ENCODE measurements at regions not wholly inside any gene's neighbourhood (a gene's known extent, or its start where the extent isn't known, plus 50 kb on each side); places are given as distances from the start of the nearest gene placed in this dataset.
"Not testable (repeated sequence)": the region's sequence is repeated elsewhere in the genome, so short reads cannot be mapped to it uniquely, and the experiment has no call there.

DNA sequence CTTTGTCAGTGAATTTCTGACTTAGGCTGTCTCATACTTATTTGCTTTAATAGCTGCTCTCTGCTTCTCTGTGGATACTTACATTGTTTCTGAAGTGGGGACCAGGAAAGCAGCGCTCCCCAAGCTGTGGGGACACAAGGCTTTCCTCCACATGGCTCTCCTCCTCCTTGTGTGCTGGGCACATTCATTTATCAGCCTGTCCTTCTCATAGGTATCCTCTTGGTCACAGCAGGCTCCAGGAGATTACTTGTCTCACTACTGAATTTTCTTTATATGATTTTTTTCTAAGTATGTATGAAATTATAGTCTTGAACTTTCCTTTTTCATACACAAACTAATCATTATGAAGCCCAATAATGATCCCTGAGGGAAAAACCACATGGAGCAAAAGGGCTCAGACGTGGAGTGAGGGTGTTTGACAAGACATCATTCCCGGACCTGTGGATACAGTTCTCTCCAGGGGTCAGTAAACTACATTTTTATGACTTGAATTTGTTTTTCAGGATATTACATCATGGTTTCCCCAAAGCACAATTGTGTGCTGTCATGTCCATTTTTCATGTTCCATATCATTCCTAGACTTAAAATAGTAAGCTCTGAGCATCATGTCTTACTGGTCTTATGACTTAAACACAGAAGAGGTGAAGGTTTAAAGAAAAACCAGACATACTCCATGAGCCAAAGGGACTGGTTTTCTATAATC, 234.5 kb downstream of the PCSK1 start:
- no peak for DNase-seq

DNA sequence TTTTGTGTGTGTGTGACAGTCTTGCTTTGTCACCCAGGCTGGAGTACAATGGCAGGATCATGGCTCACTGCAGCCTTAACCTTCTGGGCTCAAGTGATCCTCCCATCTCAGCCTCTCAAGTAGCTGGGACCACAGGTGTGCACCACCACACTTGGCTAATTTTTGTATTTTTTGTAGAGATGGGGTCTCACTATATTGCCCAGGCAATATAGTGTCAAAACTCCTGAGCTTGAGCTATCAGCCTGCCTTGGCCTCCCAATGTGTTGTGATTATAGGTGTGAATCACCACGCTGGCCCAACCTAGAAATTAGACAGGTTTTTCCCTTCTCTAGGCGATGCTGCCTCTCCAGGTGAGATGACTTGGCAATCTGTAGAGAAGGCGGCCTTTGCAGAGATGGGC, 235.3 kb downstream of the PCSK1 start:
- DNase-seq: not testable (repeated sequence)

DNA sequence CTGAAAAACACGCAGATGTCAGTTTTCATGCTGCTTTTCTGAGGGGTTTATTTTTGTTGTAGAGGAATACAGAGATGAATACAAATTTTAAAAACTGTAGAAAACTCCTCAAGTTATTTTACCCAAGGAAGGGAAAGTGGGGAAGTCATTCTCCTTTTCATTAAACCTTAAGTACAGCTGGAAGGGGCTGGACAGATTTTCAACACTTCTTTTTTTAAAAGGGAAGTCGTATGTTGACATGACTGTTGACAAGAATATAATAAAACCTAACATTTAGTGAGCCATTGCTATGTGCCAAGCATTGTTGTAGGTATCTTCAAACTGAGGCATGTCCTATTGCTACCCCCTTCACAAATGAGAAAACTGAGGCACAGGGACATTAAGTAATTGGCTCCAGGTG, 235.7 kb upstream of the ELL2 start:
- DNase-seq: no peak

DNA sequence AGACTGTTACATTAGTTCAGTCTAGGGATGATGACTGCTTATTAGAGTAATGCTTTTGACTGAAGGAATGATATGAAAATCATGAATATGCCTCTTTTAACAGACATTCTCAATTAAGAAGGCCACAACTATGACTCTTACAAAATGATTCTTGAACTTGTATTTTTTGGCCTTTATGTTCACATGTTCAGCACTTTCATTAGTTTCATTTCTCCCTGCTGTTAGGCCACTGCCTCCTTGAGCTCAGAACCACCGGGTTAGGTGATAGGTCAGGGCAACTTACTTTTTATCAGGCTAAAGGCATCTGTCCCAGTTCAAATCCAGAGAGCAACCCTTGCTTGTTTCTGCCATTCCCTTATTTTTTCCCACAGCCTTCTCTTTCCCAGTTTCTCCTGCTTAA, 235.2 kb upstream of the ELL2 start:
- DNase-seq: no peak

DNA sequence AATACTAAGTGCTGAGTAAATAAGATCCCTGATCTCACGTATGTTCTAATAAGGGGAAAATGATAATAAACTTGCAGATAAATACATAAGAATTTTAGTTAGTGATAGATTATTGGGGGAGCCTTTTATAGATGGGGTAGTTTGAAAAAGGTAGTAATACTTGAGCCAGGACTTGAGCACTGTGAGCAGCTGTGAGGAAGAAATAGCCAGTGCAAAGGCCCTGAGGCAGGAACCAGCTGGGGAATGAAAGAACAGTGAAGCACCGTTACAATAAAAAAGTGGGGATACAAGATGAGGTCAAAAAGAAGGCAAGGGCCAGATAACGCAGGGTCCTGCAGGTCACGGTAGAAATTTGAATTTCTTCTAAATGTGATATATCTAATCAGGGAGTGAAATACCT, 234.8 kb upstream of the ELL2 start:
- DNase-seq: no peak

DNA sequence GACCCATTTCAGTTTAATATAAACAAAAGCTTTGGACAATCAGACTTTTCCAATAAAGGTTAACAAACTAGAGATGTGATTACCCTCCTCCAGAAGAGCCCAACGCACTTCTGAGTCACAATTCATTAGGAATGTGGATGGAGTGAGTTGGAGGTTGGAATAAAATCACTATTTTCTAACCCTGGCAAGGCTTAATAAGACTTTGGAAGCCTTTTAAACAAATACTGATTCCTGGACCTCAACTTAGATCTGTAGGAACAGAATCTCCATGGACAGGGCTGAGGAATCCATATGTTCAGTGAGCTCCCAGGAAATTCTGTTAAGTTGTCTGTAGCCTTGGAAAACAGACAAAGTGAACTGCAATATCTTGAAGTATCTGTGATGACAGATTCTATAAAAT, 233.5 kb upstream of the ELL2 start:
- DNase-seq: no peak

DNA sequence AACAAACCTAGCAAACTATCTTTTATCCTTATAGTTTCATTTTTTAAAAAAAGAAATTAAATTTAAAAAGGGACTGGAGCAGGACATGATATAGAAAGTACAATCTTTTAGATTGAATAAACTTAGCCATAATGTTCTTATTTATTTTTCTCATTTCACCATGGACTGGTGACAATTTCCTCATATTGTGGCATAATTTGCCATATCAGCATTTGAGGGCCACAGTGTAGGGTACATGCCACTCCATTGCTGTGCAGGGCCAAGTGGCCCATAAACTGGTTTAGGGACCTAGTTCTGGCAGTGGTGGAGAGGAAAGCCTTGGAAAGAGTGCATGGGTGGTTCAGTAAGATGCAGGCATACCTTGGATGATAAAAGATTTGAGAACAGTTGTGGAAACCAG, 232.9 kb upstream of the ELL2 start:
- DNase-seq: no peak

DNA sequence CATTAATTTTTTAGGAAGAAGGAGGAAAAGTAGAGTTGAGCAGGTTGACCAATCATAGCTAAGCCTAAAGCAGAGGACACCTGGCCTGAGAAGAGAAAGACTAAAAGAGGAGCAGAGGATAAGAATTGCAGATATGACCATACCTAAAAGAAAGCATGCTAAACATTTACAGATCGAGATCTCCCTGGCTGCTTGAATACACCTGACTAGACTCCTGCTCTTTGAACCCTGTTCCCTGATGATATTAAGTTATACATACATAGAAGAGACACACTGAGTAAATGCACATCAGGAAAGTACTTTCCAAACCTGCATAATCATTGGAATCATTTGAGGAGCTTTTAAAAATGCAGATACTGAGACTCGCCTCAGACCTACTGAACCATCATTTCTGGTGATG, 232.3 kb upstream of the ELL2 start:
- no peak for DNase-seq

DNA sequence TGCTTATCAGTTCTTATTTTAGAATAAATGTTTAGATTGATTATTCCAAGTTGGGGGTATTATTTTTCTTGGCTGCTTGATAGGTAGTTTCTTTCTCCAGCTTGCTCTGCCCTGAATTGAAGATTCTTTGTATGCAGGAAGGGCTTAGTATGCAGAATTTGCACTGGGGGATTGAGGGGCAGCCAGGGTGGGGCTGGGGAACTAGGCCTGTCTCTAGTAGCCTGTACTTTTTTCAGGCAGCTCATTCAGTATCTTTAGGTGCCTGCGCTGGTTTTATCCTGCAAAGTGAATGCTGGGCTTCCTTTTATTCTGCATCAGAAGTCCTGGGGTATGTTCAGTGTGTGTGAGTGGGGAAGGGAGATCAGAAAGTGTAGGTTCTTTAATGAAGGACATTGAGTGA, 228.3 kb upstream of the ELL2 start:
- DNase-seq: no peak

DNA sequence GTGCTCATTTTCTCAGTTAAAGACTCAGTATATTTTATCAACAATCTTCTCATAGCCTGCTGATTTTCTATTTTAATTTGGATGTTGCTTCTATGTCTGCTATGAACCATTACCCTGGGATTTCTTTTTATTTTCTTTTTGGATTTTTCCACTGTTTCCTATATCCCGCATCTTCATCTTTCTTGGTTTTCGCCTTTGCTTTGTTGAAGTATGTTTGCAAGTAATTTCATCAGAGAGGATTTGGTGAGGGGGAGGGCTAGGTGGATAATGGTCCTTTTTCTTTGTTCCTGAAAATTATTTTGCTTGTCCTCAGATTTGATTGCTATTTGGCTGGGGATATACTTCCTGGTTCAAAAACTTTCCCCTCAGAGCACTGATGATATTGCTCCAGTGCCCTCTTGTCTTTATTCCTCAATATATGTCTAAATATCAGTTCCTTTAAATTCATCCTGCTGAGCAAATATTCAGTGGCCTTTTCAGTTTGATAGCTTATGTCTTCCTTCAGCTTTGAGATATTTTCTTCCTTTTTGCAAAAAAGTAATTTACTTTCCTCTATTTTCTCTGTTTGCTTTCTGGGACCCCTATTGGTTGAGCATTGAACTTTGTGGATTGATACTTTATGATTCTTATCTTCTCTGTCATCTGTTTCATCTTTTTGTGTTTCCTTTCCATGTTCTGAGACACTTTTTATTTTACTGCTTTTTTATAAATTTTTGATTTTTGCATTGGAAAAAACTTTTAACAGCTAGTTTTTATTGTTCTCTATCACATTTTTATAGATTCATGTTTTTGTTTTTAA, 227.6 kb upstream of the ELL2 start:
- no peak for DNase-seq

DNA sequence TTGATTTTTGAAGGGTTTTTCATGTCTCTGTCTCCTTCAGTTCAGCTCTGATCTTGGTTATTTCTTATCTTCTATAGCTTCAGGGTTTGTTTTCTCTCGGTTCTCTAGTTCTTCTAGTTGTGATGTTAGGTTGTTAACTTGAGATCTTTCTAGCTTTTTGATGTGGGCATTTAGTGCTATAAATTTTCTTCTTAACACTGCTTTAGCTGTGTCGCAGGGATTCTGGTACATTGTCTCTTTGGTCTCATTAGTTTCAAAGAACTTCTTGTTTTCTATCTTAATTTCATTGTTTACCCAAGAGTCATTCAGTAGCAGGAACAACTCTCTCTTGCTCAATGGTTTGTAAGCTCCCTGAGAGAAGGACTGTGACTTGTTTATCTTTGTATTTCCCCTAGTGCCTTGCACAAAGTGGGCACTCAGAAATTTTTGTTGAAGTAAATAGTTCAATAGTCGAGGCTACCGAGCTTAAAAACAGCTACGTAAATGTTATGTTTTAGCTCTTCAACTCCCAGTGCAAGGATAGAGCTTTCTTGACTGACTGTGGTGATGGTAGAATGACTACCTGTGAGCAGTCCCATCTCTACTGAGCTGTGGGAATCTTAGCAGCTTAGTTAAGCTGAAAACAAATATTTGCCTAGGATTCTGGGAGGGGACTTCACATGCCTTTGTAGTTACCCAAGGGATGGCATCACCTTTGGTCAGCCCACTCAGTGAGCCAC, 225.8 kb upstream of the ELL2 start:
- DNase-seq: no peak

DNA sequence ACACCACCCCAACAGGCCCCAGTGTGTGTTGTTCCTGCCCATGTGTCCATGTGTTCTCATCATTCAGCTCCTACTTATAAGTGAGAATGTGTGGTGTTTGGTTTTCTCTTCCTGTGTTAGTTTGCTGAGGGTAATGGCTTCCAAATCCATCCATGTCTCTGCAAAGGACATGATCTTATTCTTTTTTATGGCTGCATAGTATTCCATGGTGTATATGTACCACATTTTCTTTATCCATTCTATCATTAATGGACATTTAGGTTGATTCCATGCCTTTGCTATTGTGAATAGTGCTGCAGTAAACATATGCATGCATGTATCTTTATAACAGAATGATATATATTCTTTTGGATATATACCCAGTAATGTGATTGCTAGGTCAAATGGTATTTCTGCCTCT, 222.9 kb upstream of the ELL2 start:
- not testable (repeated sequence) for DNase-seq

DNA sequence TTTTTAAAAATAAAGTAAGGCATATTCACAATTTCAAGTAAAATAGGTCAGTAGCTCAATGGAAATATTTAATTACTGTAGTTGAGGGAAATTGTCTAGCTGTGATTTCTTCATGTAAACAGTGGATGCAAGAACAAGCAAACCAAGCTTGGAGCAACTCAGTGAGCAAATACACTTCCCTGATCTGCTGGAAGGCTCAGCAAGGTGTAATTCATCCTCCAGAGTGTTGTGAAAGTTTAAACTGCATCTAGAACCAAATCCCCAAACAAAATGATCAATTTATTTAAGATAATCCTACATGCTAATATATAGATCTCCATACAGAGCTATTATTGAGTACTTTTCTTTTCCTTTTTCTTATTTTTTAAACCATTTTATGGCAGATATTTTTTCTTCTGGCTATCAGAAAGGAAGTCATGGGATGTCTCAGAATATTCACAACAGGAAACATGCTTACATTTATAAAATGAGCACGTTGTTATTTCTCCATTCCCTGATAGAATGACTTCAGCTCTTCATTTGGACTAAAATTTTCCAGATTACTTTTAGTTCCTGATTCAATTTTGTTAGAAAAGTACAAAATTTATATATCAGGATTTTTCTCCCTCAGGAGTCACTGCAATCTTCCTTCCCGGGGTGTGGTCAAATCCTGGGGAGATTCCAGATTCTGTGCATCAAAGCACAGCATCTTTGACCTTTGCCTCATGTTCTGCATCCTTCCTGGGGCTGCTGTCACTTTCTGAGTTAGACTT, 219.2 kb upstream of the ELL2 start:
- no peak for DNase-seq

DNA sequence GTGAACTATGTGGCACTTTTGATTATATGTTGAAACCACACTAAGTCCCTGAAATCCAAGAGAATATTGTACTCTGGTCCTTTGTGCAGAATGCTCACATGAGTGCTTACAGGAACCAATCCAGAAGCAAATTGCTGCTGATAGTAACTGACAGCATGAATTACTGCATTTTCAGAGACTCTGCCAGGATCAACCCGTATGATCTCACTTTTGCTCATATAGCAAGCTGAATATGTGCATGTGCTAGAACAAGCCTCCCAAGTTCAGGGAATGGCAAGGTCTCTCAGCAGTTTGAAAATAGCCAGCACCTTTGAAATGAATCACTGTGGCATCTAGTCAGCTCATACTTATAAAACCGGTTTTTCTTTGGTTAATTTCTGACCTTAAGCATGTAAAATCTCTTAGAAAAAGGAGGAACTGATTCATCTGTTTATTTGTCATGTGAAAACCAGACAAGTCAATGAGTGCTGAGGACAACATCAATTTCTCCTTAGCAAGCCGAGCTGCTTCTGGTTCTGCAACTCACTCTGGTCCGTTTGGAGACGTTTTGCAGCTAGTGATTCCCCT, 215.7 kb upstream of the ELL2 start:
- DNase-seq: no peak

DNA sequence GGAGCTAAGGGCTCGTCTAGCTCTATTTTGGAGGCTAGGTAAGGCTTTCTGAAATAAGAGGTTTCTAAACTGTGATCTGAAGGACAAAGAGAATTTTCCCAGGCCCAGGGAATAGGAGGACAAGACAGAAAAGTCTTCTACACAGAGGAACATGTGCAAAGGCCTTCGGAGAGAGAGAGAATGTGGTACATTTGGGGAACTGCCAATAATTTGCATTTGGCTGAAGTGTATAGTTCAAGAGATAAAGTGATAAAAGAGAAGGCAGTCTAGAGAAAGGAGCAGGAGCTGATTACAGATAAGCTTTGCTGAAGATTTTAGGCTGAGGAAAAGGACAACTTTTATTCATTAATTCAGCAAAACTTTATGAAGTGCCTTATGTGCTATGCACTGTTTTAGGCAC, 214.4 kb upstream of the ELL2 start:
- no peak for DNase-seq

DNA sequence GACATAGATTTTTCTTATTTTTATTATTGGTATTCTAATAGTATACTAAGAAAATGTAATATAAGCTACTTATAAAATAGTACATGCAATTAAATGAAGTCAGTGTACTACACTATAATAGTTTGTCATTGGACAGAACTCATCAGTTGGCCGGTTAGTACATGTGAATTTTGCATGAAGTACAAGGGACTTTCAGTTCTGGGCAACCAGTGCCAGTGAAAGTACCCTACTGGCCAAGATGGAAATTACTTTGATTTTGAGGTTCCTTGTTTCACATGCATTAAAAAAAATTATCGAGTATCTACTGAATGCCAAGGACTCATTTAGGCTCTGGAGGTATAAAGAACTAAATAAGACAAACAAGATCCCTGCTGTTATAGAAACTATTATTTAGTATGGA, 213.4 kb upstream of the ELL2 start:
- no peak for DNase-seq

DNA sequence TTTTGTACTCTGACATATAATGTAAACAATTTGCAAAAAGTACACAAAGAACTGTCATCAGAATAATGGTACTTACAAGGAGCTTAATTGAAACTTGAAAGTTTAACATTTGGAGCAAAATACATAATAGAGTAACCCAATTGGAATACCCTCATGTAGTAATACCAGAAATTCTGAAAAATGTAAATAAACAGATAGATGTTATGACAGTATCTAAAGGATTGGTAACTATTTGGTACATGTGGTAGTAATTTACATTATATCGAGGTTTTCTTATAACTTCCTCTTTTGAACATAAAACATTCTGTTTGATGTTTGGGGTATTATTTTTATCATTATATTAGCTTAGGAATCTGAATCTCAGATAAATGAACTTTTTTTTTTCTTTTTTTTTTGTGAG, 211.7 kb upstream of the ELL2 start:
- DNase-seq: no peak

DNA sequence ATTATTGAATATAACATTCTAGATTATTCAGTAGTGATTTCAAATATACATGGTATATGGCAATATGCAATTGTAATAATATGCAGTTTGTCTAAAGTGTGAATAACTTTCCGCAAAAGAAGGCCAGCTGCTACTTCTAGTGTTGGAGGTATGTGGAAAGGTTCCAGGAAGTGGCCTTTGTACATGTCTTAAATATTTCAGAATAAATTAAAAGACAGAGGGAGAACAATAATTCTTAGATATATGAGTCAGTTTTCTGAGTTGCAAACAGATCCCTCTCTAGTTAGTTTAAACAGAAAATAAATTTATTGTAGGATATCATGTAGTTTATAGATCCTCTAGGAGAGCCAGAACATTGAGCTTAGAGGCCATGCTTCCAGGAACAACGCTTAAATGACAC, 210.8 kb upstream of the ELL2 start:
- no peak for DNase-seq

DNA sequence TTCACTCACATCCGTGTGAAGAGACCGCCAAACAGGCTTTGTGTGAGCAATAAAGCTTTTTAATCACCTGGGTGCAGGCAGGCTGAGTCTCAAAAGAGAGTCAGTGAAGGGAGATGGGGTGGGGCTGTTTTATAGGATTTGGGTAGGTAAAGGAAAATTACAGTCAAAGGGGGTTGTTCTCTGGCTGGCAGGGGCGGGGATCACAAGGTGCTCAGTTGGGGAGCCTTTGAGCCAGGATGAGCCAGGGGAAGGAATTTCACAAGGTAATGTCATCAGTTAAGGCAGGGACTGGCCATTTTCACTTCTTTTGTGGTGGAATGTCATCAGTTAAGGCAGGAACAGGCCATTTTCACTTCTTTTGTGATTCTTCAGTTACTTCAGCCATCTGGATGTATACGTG, 210.3 kb upstream of the ELL2 start:
- DNase-seq: not testable (repeated sequence)

DNA sequence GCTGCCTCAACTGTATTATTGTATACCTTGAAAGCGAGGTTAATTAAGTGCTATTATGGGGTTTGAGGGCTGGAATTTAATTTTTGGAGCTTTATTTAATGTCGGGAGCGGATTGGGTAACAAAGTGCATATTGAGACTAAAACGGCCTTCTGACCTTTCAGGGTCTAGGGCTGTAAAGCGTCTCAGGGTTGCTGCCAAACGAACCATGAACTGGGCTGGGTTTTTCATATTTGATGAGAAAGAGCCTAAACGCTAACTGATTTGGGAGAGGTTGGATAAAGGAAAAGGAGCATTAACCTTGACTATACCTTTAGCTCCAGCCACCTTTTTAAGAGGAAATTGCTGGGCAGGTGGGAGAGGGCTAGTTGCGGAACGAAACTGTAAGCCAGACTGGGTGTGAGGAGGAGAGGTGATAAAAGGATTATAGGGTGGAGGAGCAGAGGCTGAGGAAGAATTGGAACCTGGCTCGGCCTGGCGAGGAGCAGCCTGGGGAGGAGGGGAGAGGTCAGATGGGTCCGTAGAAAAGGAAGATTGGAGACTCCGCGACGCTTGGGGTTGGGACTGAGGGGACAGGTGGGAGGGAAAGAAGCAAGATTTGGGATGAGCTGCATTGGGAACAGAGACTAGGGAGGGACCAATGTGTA, 209.0 kb upstream of the ELL2 start:
- not testable (repeated sequence) for DNase-seq

DNA sequence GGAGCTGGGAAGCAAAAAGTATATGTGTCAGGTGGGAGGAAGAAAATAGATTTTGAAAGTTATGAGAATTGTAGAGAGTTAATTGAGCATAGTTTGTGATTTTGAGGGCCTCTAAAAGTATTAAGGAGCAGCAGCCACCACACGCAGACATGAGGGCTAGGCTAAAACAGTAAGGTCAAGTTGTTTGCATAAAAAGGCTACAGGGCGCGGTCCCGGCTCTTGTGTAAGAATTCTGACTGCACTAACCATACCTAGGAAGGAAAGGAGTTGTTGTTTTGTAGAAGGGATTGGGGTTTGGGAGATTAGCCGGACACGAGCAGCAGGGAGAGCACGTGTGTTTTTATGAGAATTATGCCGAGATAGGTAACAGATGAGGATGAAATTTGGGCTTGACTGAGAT, 207.2 kb upstream of the ELL2 start:
- not testable (repeated sequence) for DNase-seq

DNA sequence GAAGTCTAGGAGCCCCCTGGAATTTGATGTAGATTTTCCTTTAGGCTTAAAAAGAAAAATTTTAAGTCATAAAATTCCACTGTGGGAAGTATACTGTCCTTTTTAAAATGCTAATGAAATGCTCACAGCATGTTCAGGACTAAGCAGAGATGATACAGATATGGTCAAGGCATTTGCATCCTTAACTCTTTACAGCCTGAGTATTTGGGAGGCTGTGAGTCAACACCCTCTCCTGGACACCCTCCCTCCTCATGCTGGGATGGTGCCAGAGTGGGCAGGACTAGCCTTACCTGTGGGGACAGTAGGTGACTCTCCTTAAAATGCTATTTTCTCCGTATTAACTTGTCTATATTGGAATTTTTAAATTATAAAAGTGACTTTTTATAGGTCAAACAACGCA, 197.4 kb upstream of the ELL2 start:
- DNase-seq: no peak

Measured in activated CD4-positive, alpha-beta T cell treated with anti-CD3 and anti-CD28 coated beads for 4 hours (primary cell).